ENCODE measurements at regions not wholly inside any gene's neighbourhood (a gene's known extent, or its start where the extent isn't known, plus 50 kb on each side); places are given as distances from the start of the nearest gene placed in this dataset.
A peak's percentile ranks its signal among the peaks of the same experiment; 100 is the strongest.

DNA sequence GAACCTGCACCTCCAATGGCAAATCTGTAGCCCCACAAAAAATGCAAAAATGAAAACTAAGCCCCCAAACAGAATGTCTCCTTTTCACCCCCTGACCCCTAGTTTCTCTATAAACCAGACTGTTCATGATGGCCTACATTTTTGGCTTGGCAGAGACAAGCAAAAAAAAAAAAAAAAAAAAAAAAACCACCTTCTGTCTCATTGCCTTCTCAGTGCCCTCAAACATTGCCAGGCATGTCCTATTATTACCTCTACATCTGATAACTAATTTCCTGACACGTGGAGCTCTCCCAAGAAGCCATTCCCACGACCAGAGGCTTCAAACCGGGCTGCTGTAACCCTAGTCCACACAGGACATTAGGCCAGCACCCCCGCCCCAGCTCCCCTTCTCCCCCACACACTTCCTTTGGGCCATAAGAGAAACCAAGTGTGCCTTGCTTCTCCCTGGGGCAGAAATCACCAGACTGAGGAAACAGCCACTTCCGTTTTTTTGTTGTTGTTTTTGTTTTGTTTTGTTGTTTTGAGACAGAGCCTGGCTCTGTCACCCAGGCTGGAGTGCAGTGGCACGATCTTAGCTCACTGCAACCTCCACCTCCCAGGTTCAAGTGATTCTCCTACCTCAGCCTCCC is 65.4 kb downstream of the GPR6 start:
- Mint-ChIP-seq H3K36me3 (ENCODE audit: insufficient read depth) (no peaks in the 10 kb centered on the region), H3K4me3 (no peak overlapping the region), H3K9me3 (no peaks in the 10 kb centered on the region), H3K27ac (peak overlapping the region in 1 of 2 donors; percentile 54), H3K27me3 (peaks cover 2 to 9% of the 10 kb centered on the region in 2 donors), H3K4me1 (ENCODE audit: low read depth in 2 of 2) (peaks cover 10 to 11% of the 10 kb centered on the region in 2 donors)
- ATAC-seq (replicated peaks), result no peak
- no peak for DNase-seq

DNA sequence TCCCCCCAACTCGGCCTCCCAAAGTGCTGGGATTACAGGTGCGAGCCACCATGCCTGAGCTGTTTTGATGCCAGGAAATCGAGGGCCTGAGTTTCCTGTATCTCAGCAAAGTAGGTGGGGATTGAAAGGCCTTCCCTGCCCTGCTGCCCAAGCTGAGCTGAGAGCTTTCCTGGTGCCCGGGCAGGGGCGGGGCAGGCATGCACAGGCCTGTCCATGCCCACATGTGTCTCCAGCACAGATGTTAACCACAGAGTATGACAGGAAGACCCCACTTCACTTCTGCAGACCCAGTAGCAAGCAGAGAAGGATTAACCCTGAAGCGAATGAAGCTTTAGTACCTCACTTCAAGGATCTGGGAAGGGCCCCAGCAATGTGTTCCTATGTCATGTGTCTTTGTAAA is 66.0 kb downstream of the GPR6 start:
- Mint-ChIP-seq H3K9me3 (no peaks in the 10 kb centered on the region), H3K4me1 (ENCODE audit: low read depth in 2 of 2) (peaks cover 10 to 11% of the 10 kb centered on the region in 2 donors), H3K27ac (peak overlapping the region in 1 of 2 donors; percentile 54), H3K4me3 (no peak overlapping the region), H3K27me3 (peaks cover 8 to 14% of the 10 kb centered on the region in 2 donors), H3K36me3 (ENCODE audit: insufficient read depth) (no peaks in the 10 kb centered on the region)
- no peak for ATAC-seq (replicated peaks)
- DNase-seq, result no peak

DNA sequence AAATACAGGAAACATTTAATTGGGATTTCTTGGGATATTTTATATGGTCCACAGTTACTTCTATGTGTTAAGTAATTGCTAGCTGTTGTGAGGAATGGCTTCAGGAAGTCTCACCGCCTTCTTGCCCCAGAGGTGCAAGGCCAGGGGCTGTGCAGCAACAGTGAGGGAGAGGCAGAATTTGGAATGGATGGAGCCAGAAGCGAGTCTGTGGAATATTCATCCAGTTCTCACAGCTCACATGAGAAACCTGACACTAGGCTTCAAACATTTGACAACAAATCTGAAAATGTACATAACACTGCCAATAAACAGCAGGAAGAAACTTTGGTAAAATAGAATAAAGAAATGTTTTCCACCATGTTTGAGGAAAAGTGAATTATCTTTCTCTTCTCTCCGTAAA is 66.5 kb downstream of the GPR6 start:
- ATAC-seq (replicated peaks), result no peak
- H3K36me3 Mint-ChIP-seq (ENCODE audit: insufficient read depth), result no peaks in the 10 kb centered on the region
- no peaks in the 10 kb centered on the region for H3K9me3 Mint-ChIP-seq
- no peak for DNase-seq
- H3K27ac Mint-ChIP-seq, result no peak overlapping the region
- no peak overlapping the region for H3K4me3 Mint-ChIP-seq
- peaks cover 12 to 19% of the 10 kb centered on the region in 2 donors for H3K27me3 Mint-ChIP-seq
- peaks cover 5 to 7% of the 10 kb centered on the region in 2 donors for H3K4me1 Mint-ChIP-seq (ENCODE audit: low read depth in 2 of 2)

DNA sequence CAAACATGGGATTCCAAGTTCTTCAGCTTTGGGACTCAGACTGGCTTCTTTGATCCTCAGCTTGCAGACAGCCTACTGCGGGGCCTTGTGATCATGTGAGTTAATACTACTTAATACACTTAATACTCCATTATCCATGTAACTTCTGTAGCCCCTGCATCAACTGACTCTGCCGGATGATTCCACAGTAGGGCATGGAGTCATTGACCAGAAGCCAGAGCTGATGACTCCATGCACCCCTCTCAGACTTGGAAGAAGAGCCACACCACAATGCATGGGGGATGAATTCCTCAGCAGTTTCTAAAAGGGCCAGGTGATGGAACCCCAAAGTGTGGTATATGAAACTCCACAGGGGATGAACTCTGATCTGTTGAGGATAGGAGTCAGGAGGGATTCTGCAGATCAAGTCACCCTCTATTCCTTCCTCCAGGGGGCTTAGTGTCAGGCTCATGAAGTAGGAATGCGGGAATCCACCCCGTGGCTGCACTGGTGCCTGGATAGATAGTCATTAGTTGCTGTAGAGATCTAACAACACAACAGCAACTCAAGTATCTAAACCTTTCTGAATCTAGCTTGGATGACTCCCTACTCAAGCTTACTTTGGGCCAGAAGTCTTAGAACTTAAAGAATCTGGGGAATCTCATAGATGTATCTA is 70.2 kb downstream of the GPR6 start:
- peaks cover 16 to 55% of the 10 kb centered on the region in 2 donors for H3K27me3 Mint-ChIP-seq
- DNase-seq (no peak), ATAC-seq (replicated peaks) (no peak)
- H3K36me3 Mint-ChIP-seq (ENCODE audit: insufficient read depth), result no peaks in the 10 kb centered on the region
- no peaks in the 10 kb centered on the region for H3K9me3 Mint-ChIP-seq
- no peak overlapping the region for H3K27ac Mint-ChIP-seq
- H3K4me3 Mint-ChIP-seq, result no peak overlapping the region
- H3K4me1 Mint-ChIP-seq (ENCODE audit: low read depth in 2 of 2), result no peaks in the 10 kb centered on the region

DNA sequence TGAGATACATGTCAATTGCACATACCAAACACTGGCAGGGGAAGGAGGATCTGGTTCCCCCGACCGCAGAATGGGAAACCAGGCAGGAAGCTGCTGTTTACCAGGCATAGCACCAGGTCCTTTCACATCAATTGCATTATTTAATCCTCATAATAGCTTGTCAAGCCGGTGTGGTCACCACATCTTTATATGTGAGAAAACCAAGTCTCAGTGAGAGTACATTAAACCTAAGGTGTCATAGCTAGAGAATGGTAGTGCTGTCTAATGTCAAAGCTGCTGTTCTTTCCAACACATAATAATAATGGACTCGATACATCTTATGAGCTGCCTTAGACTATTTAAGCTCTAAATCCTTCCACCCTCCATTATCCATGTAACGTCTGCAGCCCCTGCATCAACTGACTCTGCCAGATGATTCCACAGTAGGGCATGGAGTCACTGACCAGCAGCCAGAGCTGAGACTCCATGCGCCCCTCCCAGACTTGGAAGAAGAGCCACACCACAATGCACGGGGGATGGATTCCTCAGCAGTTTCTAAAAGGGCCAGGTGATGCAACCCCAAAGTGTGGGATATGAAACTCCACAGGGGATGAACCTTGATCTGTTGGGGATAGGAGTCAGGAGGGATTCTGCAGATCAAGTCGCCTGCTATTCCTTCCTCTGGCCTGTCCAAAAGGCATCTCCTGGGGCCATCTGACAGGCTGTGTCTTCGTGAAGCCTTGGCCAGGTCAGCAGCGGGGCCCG is 71.8 kb downstream of the GPR6 start:
- ATAC-seq (replicated peaks) (no peak), DNase-seq (no peak)
- no peaks in the 10 kb centered on the region for H3K4me1 Mint-ChIP-seq (ENCODE audit: low read depth in 2 of 2)
- H3K9me3 Mint-ChIP-seq, result no peaks in the 10 kb centered on the region
- H3K27ac Mint-ChIP-seq, result no peak overlapping the region
- peaks cover 29 to 70% of the 10 kb centered on the region in 2 donors for H3K27me3 Mint-ChIP-seq
- H3K4me3 Mint-ChIP-seq, result no peak overlapping the region
- H3K36me3 Mint-ChIP-seq (ENCODE audit: insufficient read depth), result no peaks in the 10 kb centered on the region
